CD14-positive monocyte (primary cell): ENCODE measurements at regions not wholly inside any gene's neighbourhood (a gene's known extent, or its start where the extent isn't known, plus 50 kb on each side); places are given as distances from the start of the nearest gene placed in this dataset.

ENCODE experiments used
- DNase-seq, 3 donors: peaks; one replicate each; pipeline ENCODE4 v3.0.0-alpha.2; 2011 to 2022
- H2AFZ ChIP-seq: 2 replicates; pipeline ENCODE4 v1.6.0; 2012; ENCODE audit warnings: mild to moderate bottlenecking, low read depth, low read length, inconsistent platforms; ENCODE audit not compliant: insufficient read depth, poor library complexity, severe bottlenecking
- H3K27ac ChIP-seq, 2 donors: 1 replicate in 1 of 2; 2 replicates in 1 of 2; pipeline ENCODE4 v1.5.1; 2012 to 2013; ENCODE audit warnings: low read length in 2 of 2, control low read depth in 1 of 2, inconsistent platforms in 1 of 2, low read depth in 1 of 2, mild to moderate bottlenecking in 1 of 2
- H3K27me3 ChIP-seq, 2 donors: one replicate each; pipeline versions ENCODE4 v1.6.0 to v1.6.1; 2011 to 2013; ENCODE audit warnings: low read length in 2 of 2; ENCODE audit not compliant: control insufficient read depth in 2 of 2, insufficient read depth in 2 of 2
- H3K36me3 ChIP-seq, 2 donors: replicated peaks in 1 of 2; 1 replicate in 1 of 2; 2 replicates in 1 of 2; pipeline versions ENCODE4 v1.5.1 to v1.6.1; 2012 to 2013; ENCODE audit warnings: low read length in 2 of 2, control low read depth in 1 of 2, inconsistent platforms in 1 of 2, mild to moderate bottlenecking in 1 of 2; ENCODE audit not compliant: insufficient read depth in 2 of 2, control insufficient read depth in 1 of 2
- H3K4me1 ChIP-seq, 2 donors: 1 replicate in 1 of 2; 2 replicates in 1 of 2; pipeline versions ENCODE4 v1.5.1 to v1.6.1; 2012 to 2013; ENCODE audit warnings: low read length in 2 of 2, control low read depth in 1 of 2, inconsistent platforms in 1 of 2, mild to moderate bottlenecking in 1 of 2, moderate library complexity in 1 of 2; ENCODE audit not compliant: insufficient read depth in 2 of 2, control insufficient read depth in 1 of 2
- H3K4me2 ChIP-seq: replicated peaks from 2 replicates; pipeline ENCODE3; 2012; ENCODE audit warnings: low read length, moderate library complexity, mild to moderate bottlenecking; ENCODE audit not compliant: poor library complexity, severe bottlenecking; ENCODE audit errors: extremely low read depth
- H3K4me3 ChIP-seq, 3 experiments: fragments of 200-600 bp in 1 of 3; sonication (generic) in 1 of 3; replicated peaks in 1 of 3; 1 replicate in 2 of 3; 2 replicates in 1 of 3; pipeline ENCODE4 v1.5.1; 2011 to 2013; ENCODE audit warnings: low read length in 3 of 3, mild to moderate bottlenecking in 3 of 3, control low read depth in 2 of 3, low read depth in 2 of 3, inconsistent platforms in 1 of 3, moderate library complexity in 1 of 3
- H3K79me2 ChIP-seq: 2 replicates; pipeline ENCODE4 v1.6.0; 2012; ENCODE audit warnings: mild to moderate bottlenecking, control low read depth, inconsistent platforms, low read length, moderate library complexity; ENCODE audit not compliant: insufficient read depth
- H3K9ac ChIP-seq: 2 replicates; pipeline ENCODE4 v1.6.0; 2017; ENCODE audit warnings: low read length, mild to moderate bottlenecking; ENCODE audit not compliant: insufficient read depth, poor library complexity, severe bottlenecking
- H3K9me3 ChIP-seq, 2 donors: replicated peaks in 1 of 2; 1 replicate in 1 of 2; 2 replicates in 1 of 2; pipeline versions ENCODE4 v1.5.1 to v1.6.1; 2012 to 2013; ENCODE audit warnings: low read length in 2 of 2, control low read depth in 1 of 2; ENCODE audit not compliant: control insufficient read depth in 1 of 2, insufficient read depth in 1 of 2
- H4K20me1 ChIP-seq: 2 replicates; pipeline ENCODE4 v1.6.0; 2012; ENCODE audit warnings: mild to moderate bottlenecking, low read length, control low read depth, moderate library complexity; ENCODE audit not compliant: insufficient read depth
- H3K27ac Mint-ChIP-seq, 7 donors: one replicate each; pipeline ENCODE4 v1.8.0; 2020; ENCODE audit warnings: mild to moderate bottlenecking in 7 of 7, mixed read lengths in 7 of 7, moderate library complexity in 6 of 7, inconsistent platforms in 2 of 7
- H3K27me3 Mint-ChIP-seq, 3 donors: one replicate each; pipeline ENCODE4 v1.8.0; 2021 to 2022; ENCODE audit warnings: low read depth in 3 of 3, mild to moderate bottlenecking in 3 of 3, mixed read lengths in 3 of 3, moderate library complexity in 3 of 3, inconsistent platforms in 1 of 3
- H3K36me3 Mint-ChIP-seq, 2 donors: one replicate each; pipeline ENCODE4 v1.8.0; 2020; ENCODE audit warnings: mixed read lengths in 2 of 2, inconsistent platforms in 1 of 2, mild to moderate bottlenecking in 1 of 2
- H3K4me1 Mint-ChIP-seq: one replicate; pipeline ENCODE4 v1.8.0; 2020; ENCODE audit warnings: mild to moderate bottlenecking, mixed read lengths
- H3K4me3 Mint-ChIP-seq, 2 donors: one replicate each; pipeline ENCODE4 v1.8.0; 2020; ENCODE audit warnings: mild to moderate bottlenecking in 2 of 2, mixed read lengths in 2 of 2, moderate library complexity in 1 of 2
- H3K9me3 Mint-ChIP-seq, 7 donors: one replicate each; pipeline ENCODE4 v1.8.0; 2020 to 2022; ENCODE audit warnings: mixed read lengths in 7 of 7, mild to moderate bottlenecking in 6 of 7, moderate library complexity in 6 of 7, inconsistent platforms in 2 of 7
- WGBS: methylation state at CpG from one replicate; pipeline ENCODE4 v1.1.5; 2013; ENCODE audit warnings: missing lambda C conversion rate; ENCODE audit not compliant: insufficient coverage; 5-methylcytosine and 5-hydroxymethylcytosine counted together
- intact Hi-C, 2 donors: fragments of 100-400 bp; cut with micrococcal nuclease; formaldehyde crosslinking; loops; one replicate each; pipeline versions ENCODE4 v1.15.0 to v1.15.1; 2023
- TF ChIP-seq, protein P1 (sequence below): fragments of 200-600 bp; IDR thresholded peaks from one replicate; pipeline ENCODE4 v1.8.0; 2022; ENCODE audit warnings: antibody characterized with exemption, mild to moderate bottlenecking

DNA sequence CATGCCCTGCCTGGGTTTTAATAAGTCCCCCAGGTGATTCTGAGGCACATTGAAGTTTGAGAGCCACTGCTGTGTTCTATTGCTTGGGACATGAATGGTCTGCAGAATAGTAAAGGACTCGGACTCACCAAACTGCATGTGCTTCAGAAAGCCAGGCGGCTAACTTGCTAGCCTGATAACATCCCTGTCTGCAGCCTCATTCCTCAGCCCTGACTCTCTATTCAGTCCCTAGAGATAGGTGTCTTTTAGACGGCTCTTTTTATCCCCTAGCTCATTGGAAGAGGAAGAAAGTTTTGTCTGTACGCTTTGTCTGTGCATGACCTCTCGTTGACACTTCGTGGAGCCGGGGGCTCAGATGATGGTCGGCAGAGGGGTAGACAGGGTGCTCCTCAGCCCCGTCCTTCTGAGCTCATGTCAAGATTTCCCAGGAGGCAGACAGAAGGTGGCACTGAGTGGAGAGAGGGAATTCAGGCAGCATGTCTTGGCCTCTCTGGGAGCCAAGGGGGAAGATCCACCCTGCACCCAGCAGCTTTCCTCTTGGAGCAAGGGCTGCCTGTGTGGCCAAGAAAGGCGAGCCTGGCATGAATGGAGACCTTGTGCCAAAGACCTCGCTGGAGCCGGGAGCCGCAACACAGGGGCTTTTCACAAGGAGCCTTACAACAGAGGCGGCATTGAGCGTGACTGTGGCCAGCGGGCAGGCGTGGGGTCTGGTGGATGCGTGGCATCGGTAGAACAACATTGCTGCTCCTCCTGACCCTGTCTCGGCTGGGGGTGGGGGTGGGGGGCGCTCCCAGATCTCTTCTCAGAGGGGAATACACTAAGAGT lies 51.1 kb upstream of the PODXL start:
- Histone ChIP-seq H3K36me3 (no peaks in the 10 kb centered on the region), H3K9me3 (no peaks in the 10 kb centered on the region), H3K4me1 (no peaks in the 10 kb centered on the region), H3K4me2 (no peak overlapping the region), H3K9ac (no peak overlapping the region), H3K4me3 (no peak overlapping the region), H2AFZ (no peak overlapping the region), H3K27ac (no peak overlapping the region), H3K79me2 (no peaks in the 10 kb centered on the region), H3K27me3 (peaks cover 0 to 15% of the 10 kb centered on the region in 2 donors), H4K20me1 (no peaks in the 10 kb centered on the region)
- TF ChIP-seq, protein P1, sequence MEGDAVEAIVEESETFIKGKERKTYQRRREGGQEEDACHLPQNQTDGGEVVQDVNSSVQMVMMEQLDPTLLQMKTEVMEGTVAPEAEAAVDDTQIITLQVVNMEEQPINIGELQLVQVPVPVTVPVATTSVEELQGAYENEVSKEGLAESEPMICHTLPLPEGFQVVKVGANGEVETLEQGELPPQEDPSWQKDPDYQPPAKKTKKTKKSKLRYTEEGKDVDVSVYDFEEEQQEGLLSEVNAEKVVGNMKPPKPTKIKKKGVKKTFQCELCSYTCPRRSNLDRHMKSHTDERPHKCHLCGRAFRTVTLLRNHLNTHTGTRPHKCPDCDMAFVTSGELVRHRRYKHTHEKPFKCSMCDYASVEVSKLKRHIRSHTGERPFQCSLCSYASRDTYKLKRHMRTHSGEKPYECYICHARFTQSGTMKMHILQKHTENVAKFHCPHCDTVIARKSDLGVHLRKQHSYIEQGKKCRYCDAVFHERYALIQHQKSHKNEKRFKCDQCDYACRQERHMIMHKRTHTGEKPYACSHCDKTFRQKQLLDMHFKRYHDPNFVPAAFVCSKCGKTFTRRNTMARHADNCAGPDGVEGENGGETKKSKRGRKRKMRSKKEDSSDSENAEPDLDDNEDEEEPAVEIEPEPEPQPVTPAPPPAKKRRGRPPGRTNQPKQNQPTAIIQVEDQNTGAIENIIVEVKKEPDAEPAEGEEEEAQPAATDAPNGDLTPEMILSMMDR, result no peak
- no peak for DNase-seq
- intact Hi-C loops, result no loop called here
- peaks cover 2% of the 10 kb centered on the region for H3K4me1 Mint-ChIP-seq
- no peak overlapping the region for H3K4me3 Mint-ChIP-seq
- H3K27me3 Mint-ChIP-seq, result peaks cover 24 to 29% (median 26%) of the 10 kb centered on the region in 3 donors
- H3K36me3 Mint-ChIP-seq, result no peaks in the 10 kb centered on the region
- no peak overlapping the region for H3K27ac Mint-ChIP-seq
- no peaks in the 10 kb centered on the region for H3K9me3 Mint-ChIP-seq
- WGBS, result 86% methylated on average over 16 of the region's 21 CpGs

DNA sequence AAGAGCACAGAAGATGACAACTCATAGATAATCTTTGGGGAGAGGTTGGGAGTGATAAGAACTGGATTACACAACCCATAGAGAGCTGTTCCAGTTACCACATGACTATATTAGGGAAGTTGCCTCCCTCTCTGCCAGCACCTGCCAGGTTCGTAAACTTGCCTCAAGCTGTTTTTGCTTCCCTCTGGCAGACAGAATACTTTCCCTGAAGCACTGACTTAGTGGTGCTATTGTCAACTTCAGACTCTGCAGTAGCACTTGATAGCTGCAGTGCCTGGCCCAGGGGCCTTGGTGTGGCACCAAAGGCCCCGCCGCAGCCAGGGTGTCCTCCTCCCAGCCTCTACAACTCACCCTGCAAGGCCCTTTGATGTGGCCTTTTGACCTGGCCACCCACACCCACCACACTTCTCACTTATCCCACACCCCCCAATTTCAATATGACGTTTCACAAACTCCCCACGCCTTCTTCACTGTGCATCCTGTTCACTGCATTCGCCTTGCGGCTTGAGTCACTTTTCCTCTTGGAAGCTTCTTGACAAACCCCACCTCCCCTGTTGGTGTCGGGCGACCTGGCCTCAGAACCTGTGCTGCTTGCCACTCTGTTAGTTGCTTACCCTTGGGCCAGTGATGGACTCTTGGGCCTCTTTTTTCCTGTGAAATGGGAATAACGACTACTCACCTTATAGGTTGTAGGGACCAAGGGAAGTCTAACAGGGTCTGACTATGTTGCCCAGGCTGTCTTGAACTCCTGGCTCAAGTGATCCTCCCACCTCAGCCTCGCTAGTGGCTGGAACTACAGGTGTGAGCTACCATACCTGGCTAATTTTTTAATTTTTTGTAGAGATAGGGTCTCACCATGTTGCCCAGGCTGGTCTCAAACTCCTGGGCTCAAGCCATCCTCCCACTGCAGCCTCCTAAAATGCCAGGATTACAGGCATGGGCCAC lies 50.2 kb upstream of the PODXL start:
- Histone ChIP-seq H3K36me3 (no peaks in the 10 kb centered on the region), H3K9me3 (no peaks in the 10 kb centered on the region), H3K4me2 (no peak overlapping the region), H3K4me1 (no peaks in the 10 kb centered on the region), H3K4me3 (no peak overlapping the region), H4K20me1 (no peaks in the 10 kb centered on the region), H3K27ac (no peak overlapping the region), H3K27me3 (peaks cover 0 to 15% of the 10 kb centered on the region in 2 donors), H2AFZ (no peak overlapping the region), H3K79me2 (no peaks in the 10 kb centered on the region), H3K9ac (no peak overlapping the region)
- no peak for DNase-seq
- peaks cover 0 to 2% (median 0%) of the 10 kb centered on the region in 7 donors for H3K9me3 Mint-ChIP-seq
- H3K4me1 Mint-ChIP-seq, result peaks cover 2% of the 10 kb centered on the region
- H3K27me3 Mint-ChIP-seq, result peaks cover 22 to 29% (median 28%) of the 10 kb centered on the region in 3 donors
- TF ChIP-seq, protein P1, result no peak
- H3K36me3 Mint-ChIP-seq, result no peaks in the 10 kb centered on the region
- 81% methylated on average over 9 of the region's 11 CpGs for WGBS
- intact Hi-C loops, result no loop called here
- no peak overlapping the region for H3K27ac Mint-ChIP-seq
- no peak overlapping the region for H3K4me3 Mint-ChIP-seq
